K562 (cell line): ENCODE measurements at regions not wholly inside any gene's neighbourhood (a gene's known extent, or its start where the extent isn't known, plus 50 kb on each side); places are given as distances from the start of the nearest gene placed in this dataset.

Experiments
- ATAC-seq: fragments of 200-7000 bp; cut with Tn5 transposase; 3 replicates; pipeline ENCODE4 v1.9.1; 2020; ENCODE audit warnings: moderate library complexity
- BruUV-seq: library from RNA; stranded (reverse); fragments of 400-500 nt; replicated peaks from 2 replicates; lab custom pipeline; 2021; lab: Mats Ljungman, UMichigan
- CTCF ChIA-PET: fragments of 300-600 bp; formaldehyde crosslinking; extraction: SDS; loops from one replicate; lab custom pipeline; 2021; ENCODE audit warnings: low intra/inter-chr PET ratio; lab: Yijun Ruan, JAX
- POLR2A ChIA-PET: fragments of 300-600, 350-650 bp; sonication (Branson Sonifier 250); formaldehyde crosslinking; extraction: SDS; loops from one replicate; lab custom pipeline; 2021; ENCODE audit warnings: antibody characterized with exemption, inconsistent platforms; lab: Yijun Ruan, JAX
- DNase-seq, 4 experiments: peaks; one replicate each; pipeline versions ENCODE4 v3.0.0 to v3.0.0-alpha.2; 2011 to 2018; ENCODE audit warnings: low spot score in 3 of 4, mixed read lengths in 3 of 4; ENCODE audit errors: extremely low read depth in 1 of 4
- FAIRE-seq: peaks from 2 replicates; lab custom pipeline; 2011; peaks lifted over from hg19 to GRCh38; lab: Jason Lieb, UNC
- H2AFZ ChIP-seq: 2 replicates; pipeline ENCODE4 v1.6.0; 2011; ENCODE audit warnings: low read depth, low read length, control low read depth, inconsistent platforms
- H3K27ac ChIP-seq: fragments of 200-600 bp; 3 replicates; pipeline ENCODE4 v1.8.0; 2011; ENCODE audit warnings: low read depth, mild to moderate bottlenecking, control low read depth, inconsistent platforms, low read length, moderate library complexity, mixed read lengths; ENCODE audit errors: extremely low read depth
- H3K27me3 ChIP-seq, 2 experiments: fragments of 300-600 bp in 1 of 2; 2 replicates in 1 of 2; 3 replicates in 1 of 2; pipeline versions ENCODE4 v1.6.0 to v1.8.0; 2011; ENCODE audit warnings: inconsistent platforms in 2 of 2, low read length in 2 of 2, mild to moderate bottlenecking in 1 of 2, mixed read lengths in 1 of 2, moderate library complexity in 1 of 2; ENCODE audit not compliant: control insufficient read depth in 2 of 2, insufficient read depth in 2 of 2
- H3K36me3 ChIP-seq: fragments of 300-600 bp; 3 replicates; pipeline ENCODE4 v1.8.0; 2011; ENCODE audit warnings: mild to moderate bottlenecking, low read length, inconsistent platforms; ENCODE audit not compliant: control insufficient read depth, insufficient read depth
- H3K4me1 ChIP-seq, 2 experiments: fragments of 200-600 bp in 1 of 2; replicated peaks in 1 of 2; 2 replicates in 1 of 2; 3 replicates in 1 of 2; pipeline versions ENCODE4 v1.5.1 to v1.8.0; 2011; ENCODE audit warnings: inconsistent platforms in 2 of 2, low read length in 2 of 2, mild to moderate bottlenecking in 1 of 2, mixed read lengths in 1 of 2, moderate library complexity in 1 of 2; ENCODE audit not compliant: control insufficient read depth in 2 of 2, insufficient read depth in 2 of 2
- H3K4me2 ChIP-seq: 2 replicates; pipeline ENCODE4 v1.6.1; 2011; ENCODE audit warnings: low read length, control low read depth, inconsistent platforms, mixed read lengths; ENCODE audit not compliant: insufficient read depth
- H3K4me3 ChIP-seq: fragments of 200-600 bp; sonication (generic), shearing (Covaris generic); 2 replicates; pipeline ENCODE4 v1.5.1; 2016; ENCODE audit warnings: control low read depth, inconsistent platforms
- H3K79me2 ChIP-seq: fragments of 200-600 bp; 3 replicates; pipeline ENCODE4 v1.8.0; 2011; ENCODE audit warnings: low read length, inconsistent platforms; ENCODE audit not compliant: control insufficient read depth, insufficient read depth
- H3K9ac ChIP-seq, 2 experiments: 2 replicates each; pipeline versions ENCODE4 v1.6.0 to v1.6.1; 2011; ENCODE audit warnings: low read depth in 2 of 2, low read length in 2 of 2, control low read depth in 1 of 2, inconsistent platforms in 1 of 2, mild to moderate bottlenecking in 1 of 2, mixed read lengths in 1 of 2; ENCODE audit not compliant: insufficient read depth in 1 of 2
- H3K9me1 ChIP-seq: one replicate; pipeline ENCODE4 v1.6.0; 2011; ENCODE audit warnings: inconsistent platforms, mild to moderate bottlenecking, low read length, moderate library complexity; ENCODE audit not compliant: control insufficient read depth, insufficient read depth
- H3K9me3 ChIP-seq: replicated peaks from 2 replicates; pipeline ENCODE4 v1.5.1; 2011; ENCODE audit warnings: low read depth, low read length, inconsistent platforms; ENCODE audit not compliant: control insufficient read depth, insufficient read depth
- H4K20me1 ChIP-seq: replicated peaks from 2 replicates; pipeline ENCODE4 v1.6.1; 2011; ENCODE audit warnings: low read length, inconsistent platforms, mixed read lengths; ENCODE audit not compliant: control insufficient read depth, insufficient read depth
- FOXJ3 ChIP-seq: sonication (generic); formaldehyde crosslinking; IDR thresholded peaks from 2 replicates; pipeline ENCODE4 v1.4.0; 2020; ENCODE audit warnings: mild to moderate bottlenecking, missing genetic modification reagents
- GABPB2 ChIP-seq: fragments of 250-450 bp; sonication (Bioruptor Pico); conservative IDR thresholded peaks from 2 replicates; pipeline ENCODE4 v1.5.1; 2021; ENCODE audit warnings: mild to moderate bottlenecking
- HNRNPLL ChIP-seq: fragments of 200-400 bp; formaldehyde crosslinking; IDR thresholded peaks from 2 replicates; pipeline ENCODE4 v1.6.1; 2017; ENCODE audit warnings: low read length, low read depth, mild to moderate bottlenecking; ENCODE audit not compliant: poor library complexity, severe bottlenecking
- MTF1 ChIP-seq: fragments of 250-450 bp; sonication (Bioruptor Pico); IDR thresholded peaks from 2 replicates; pipeline ENCODE4 v1.9.0; 2021; ENCODE audit warnings: moderate library complexity, mild to moderate bottlenecking, inconsistent platforms, borderline replicate concordance
- NR3C1 ChIP-seq: sonication (generic); formaldehyde crosslinking; IDR thresholded peaks from 2 replicates; pipeline ENCODE4 v1.8.1; 2022; ENCODE audit warnings: missing genetic modification reagents
- RBM15 ChIP-seq: fragments of 200-400 bp; formaldehyde crosslinking; IDR thresholded peaks from 2 replicates; pipeline ENCODE4 v1.6.1; 2018; ENCODE audit warnings: mild to moderate bottlenecking, low read length, moderate library complexity; ENCODE audit not compliant: insufficient read depth
- SAFB2 ChIP-seq: fragments of 200-400 bp; formaldehyde crosslinking; IDR thresholded peaks from 2 replicates; pipeline ENCODE4 v1.6.1; 2018; ENCODE audit warnings: borderline replicate concordance, low read length, low read depth, moderate library complexity; ENCODE audit not compliant: severe bottlenecking
- SAP30 ChIP-seq: fragments of 200-600 bp; sonication (generic); IDR thresholded peaks from 2 replicates; pipeline ENCODE4 v1.6.1; 2012; ENCODE audit warnings: borderline replicate concordance, low read depth, mild to moderate bottlenecking, moderate library complexity, low read length, control low read depth, inconsistent platforms; ENCODE audit not compliant: insufficient read depth, poor library complexity, severe bottlenecking
- ZBTB7A ChIP-seq: IDR thresholded peaks from 2 replicates; pipeline ENCODE4 v1.6.1; 2011; ENCODE audit warnings: low read depth, mild to moderate bottlenecking, low read length, moderate library complexity, borderline replicate concordance; ENCODE audit not compliant: control insufficient read depth
- in situ Hi-C: fragments of 300-500 bp; cut with MboI; formaldehyde crosslinking; loops from 4 replicates; pipeline ENCODE4 v1.15.0; 2018; ENCODE audit warnings: inconsistent platforms, mixed read lengths
- intact Hi-C: fragments of 100-400 bp; cut with micrococcal nuclease; formaldehyde crosslinking; loops from 2 replicates; pipeline ENCODE4 v1.14.2; 2022

- Histone ChIP-seq H3K9me3 (peaks cover 2% of the 10 kb centered on the region; the same call in 1 of the 2 replicates), H3K4me1 (no peaks in the 10 kb centered on the region), H3K4me2 (no peak overlapping the region), H3K4me3 (no peak overlapping the region), H3K79me2 (no peaks in the 10 kb centered on the region), H3K36me3 (no peaks in the 10 kb centered on the region), H3K9ac (no peak overlapping the region), H3K9me1 (no peaks in the 10 kb centered on the region), H4K20me1 (no peaks in the 10 kb centered on the region), H3K27me3 (no peaks in the 10 kb centered on the region), H3K27ac (no peak overlapping the region), H2AFZ (no peak overlapping the region)
- no peak for ATAC-seq
- TF ChIP-seq SAP30, result no peak
- no peak for TF ChIP-seq NR3C1 (CRISPR knock-in tag)
- no peak for TF ChIP-seq SAFB2
- no peak for TF ChIP-seq MTF1 (CRISPR knock-in tag)
- TF ChIP-seq FOXJ3 (CRISPR knock-in tag), result no peak
- no peak for TF ChIP-seq HNRNPLL
- TF ChIP-seq ZBTB7A, result no peak
- BruUV-seq, result no TSS peak
- in situ Hi-C loops (no loop called here), intact Hi-C loops (no loop called here)
- ChIA-PET POLR2A (no interaction called here), CTCF (no interaction called here)
- no peak for FAIRE-seq
- no peak for DNase-seq
Measured at GRCh38 chr4:60443068-60443467, 757.1 kb upstream of the ADGRL3 start.

GRCh38 chr4:60443796-60444195 lies 756.3 kb upstream of the ADGRL3 start:
- no peak overlapping the region for H3K4me2 ChIP-seq
- no peaks in the 10 kb centered on the region for H3K79me2 ChIP-seq
- BruUV-seq, result no TSS peak
- ChIA-PET CTCF (no interaction called here), POLR2A (no interaction called here)
- H3K27ac ChIP-seq, result no peak overlapping the region
- H4K20me1 ChIP-seq, result no peaks in the 10 kb centered on the region
- no peaks in the 10 kb centered on the region for H3K4me1 ChIP-seq
- DNase-seq (no peak), FAIRE-seq (no peak), ATAC-seq (no peak)
- H3K9ac ChIP-seq, result no peak overlapping the region
- H3K4me3 ChIP-seq, result no peak overlapping the region
- intact Hi-C loops, result no loop called here
- no peak for TF ChIP-seq RBM15
- TF ChIP-seq GABPB2 (CRISPR knock-in tag), result no peak
- peaks cover 2% of the 10 kb centered on the region; the same call in 1 of the 2 replicates for H3K9me3 ChIP-seq
- in situ Hi-C loops, result no loop called here
- H3K36me3 ChIP-seq, result no peaks in the 10 kb centered on the region
- no peak overlapping the region for H2AFZ ChIP-seq
- H3K27me3 ChIP-seq, result no peaks in the 10 kb centered on the region
- H3K9me1 ChIP-seq, result no peaks in the 10 kb centered on the region
